Left lung (tissue), 4 donors: ENCODE measurements at regions not wholly inside any gene's neighbourhood (a gene's known extent, or its start where the extent isn't known, plus 50 kb on each side); places are given as distances from the start of the nearest gene placed in this dataset.
A peak's percentile ranks its signal among the peaks of the same experiment; 100 is the strongest.

Experiments used
- ATAC-seq: fragments of 200-7000 bp; cut with Tn5 transposase; one replicate; pipeline ENCODE4 v1.9.1; 2020; ENCODE audit warnings: moderate library complexity
- DNase-seq, 4 donors: peaks; one replicate each; pipeline ENCODE4 v3.0.0-alpha.2; 2013 to 2020
- H3K27ac ChIP-seq, 2 donors: fragments of 200-600 bp; sonication (generic) in 1 of 2; one replicate each; pipeline versions ENCODE4 v1.5.0 to v1.8.0; 2020 to 2021
- H3K27me3 ChIP-seq, 2 donors: fragments of 200-600 bp; sonication (generic) in 1 of 2; one replicate each; pipeline versions ENCODE4 v1.5.0 to v1.8.0; 2020 to 2021
- H3K36me3 ChIP-seq, 2 donors: fragments of 200-600 bp; sonication (generic) in 1 of 2; one replicate each; pipeline versions ENCODE4 v1.5.0 to v1.8.0; 2020 to 2021
- H3K4me1 ChIP-seq, 2 donors: fragments of 200-600 bp; one replicate each; pipeline ENCODE4 v1.8.0; 2021
- H3K4me3 ChIP-seq, 2 donors: fragments of 200-600 bp; sonication (generic) in 1 of 2; one replicate each; pipeline versions ENCODE4 v1.5.0 to v1.8.0; 2020 to 2021; ENCODE audit warnings: mild to moderate bottlenecking in 1 of 2
- H3K9me3 ChIP-seq, 2 donors: fragments of 200-600 bp; sonication (generic) in 1 of 2; one replicate each; pipeline versions ENCODE4 v1.5.0 to v1.8.0; 2020 to 2021
- CTCF ChIP-seq, 2 donors: fragments of 200-600 bp; sonication (generic) in 1 of 2; IDR thresholded peaks; one replicate each; pipeline versions ENCODE4 v1.5.0 to v1.8.0; 2021; ENCODE audit warnings: antibody characterized with exemption in 2 of 2
- intact Hi-C, 2 donors: fragments of 100-400 bp; cut with DNase I; formaldehyde crosslinking; loops; one replicate each; pipeline versions ENCODE4 v1.11.2 to v1.14.2; 2022
- donor health status: DM: no; HTN: yes; CAD: no.
- donor health status: DM: no; HTN: no; CAD: no.

DNA sequence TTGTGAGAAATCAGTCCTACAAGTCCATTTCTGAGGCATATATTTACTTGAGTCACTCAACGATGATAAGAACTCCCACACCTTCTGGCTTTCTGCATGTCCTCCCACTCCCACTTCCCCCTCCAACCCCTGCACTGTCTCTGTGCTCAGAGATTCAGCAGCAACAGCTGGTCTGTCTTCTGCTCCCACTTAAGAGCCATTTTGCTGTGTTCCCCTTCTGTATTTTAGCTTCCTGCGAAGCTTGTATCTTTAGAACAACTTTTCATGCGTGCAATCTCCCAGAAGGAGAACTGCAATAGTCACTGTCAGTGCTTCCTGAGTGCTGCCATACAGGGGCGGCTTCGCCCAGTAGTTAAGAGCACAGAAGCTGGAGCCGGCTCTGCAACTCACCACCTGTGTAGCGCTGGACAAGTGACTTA is 90.0 kb upstream of the SPATA12 start:
- DNase-seq (no peak), ATAC-seq (peak; percentile 58)
- H3K27me3 ChIP-seq = no peaks in the 10 kb centered on the region
- intact Hi-C loops = no loop called here
- H3K36me3 ChIP-seq = no peaks in the 10 kb centered on the region
- TF ChIP-seq CTCF (IDR thresholded peaks at IDR 0.05) = no peak
- no peak overlapping the region for H3K27ac ChIP-seq
- no peaks in the 10 kb centered on the region for H3K9me3 ChIP-seq
- H3K4me3 ChIP-seq = no peak overlapping the region
- no peaks in the 10 kb centered on the region for H3K4me1 ChIP-seq

GRCh38 chr3:56969851-56970250 is 90.6 kb upstream of the SPATA12 start:
- DNase-seq (no peak), ATAC-seq (no peak)
- Histone ChIP-seq H3K27ac (no peak overlapping the region), H3K9me3 (peaks cover 0 to 6% of the 10 kb centered on the region in 2 donors), H3K4me1 (no peaks in the 10 kb centered on the region), H3K27me3 (no peaks in the 10 kb centered on the region), H3K36me3 (no peaks in the 10 kb centered on the region), H3K4me3 (no peak overlapping the region)
- no peak for TF ChIP-seq CTCF (IDR thresholded peaks at IDR 0.05)
- intact Hi-C loops = no loop called here

GRCh38 chr3:56966509-56966908 is 94.0 kb upstream of the SPATA12 start:
- intact Hi-C loops = no loop called here
- Histone ChIP-seq H3K9me3 (peaks cover 0 to 6% of the 10 kb centered on the region in 2 donors), H3K36me3 (no peaks in the 10 kb centered on the region), H3K27me3 (no peaks in the 10 kb centered on the region), H3K4me3 (no peak overlapping the region), H3K4me1 (no peaks in the 10 kb centered on the region), H3K27ac (no peak overlapping the region)
- TF ChIP-seq CTCF (IDR thresholded peaks at IDR 0.05) = no peak
- ATAC-seq (no peak), DNase-seq (no peak)

DNA sequence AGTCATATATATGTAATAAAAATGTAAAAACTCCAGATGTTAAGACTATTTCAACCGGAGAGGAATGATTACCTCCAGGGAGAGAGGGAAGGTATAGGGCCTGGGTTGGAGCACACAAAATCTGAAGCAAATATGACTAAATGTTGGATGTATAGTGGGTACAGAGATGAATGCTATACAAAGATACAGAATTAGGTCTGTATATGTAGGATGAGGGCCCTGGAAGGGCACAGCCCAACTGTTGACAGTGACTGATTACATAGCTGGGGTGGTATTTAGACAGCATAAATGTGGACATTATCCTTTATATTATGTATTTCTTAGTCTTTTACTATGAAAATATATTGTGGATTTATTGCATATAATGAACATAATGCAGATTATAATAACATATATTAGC is 94.4 kb upstream of the SPATA12 start:
- no peak for TF ChIP-seq CTCF (IDR thresholded peaks at IDR 0.05)
- Histone ChIP-seq H3K4me1 (no peaks in the 10 kb centered on the region), H3K4me3 (no peak overlapping the region), H3K27me3 (no peaks in the 10 kb centered on the region), H3K27ac (no peak overlapping the region), H3K36me3 (no peaks in the 10 kb centered on the region), H3K9me3 (peaks cover 0 to 6% of the 10 kb centered on the region in 2 donors)
- intact Hi-C loops = no loop called here
- ATAC-seq = no peak
- DNase-seq = no peak

- Histone ChIP-seq H3K4me3 (no peak overlapping the region), H3K36me3 (no peaks in the 10 kb centered on the region), H3K4me1 (no peaks in the 10 kb centered on the region), H3K9me3 (peaks cover 0 to 6% of the 10 kb centered on the region in 2 donors), H3K27me3 (no peaks in the 10 kb centered on the region), H3K27ac (no peak overlapping the region)
- no peak for TF ChIP-seq CTCF (IDR thresholded peaks at IDR 0.05)
- ATAC-seq = no peak
- no peak for DNase-seq
- intact Hi-C loops = no loop called here
Observed at GRCh38 chr3:56962922-56963321, 97.5 kb upstream of the SPATA12 start.
